ENCODE measurements at regions not wholly inside any gene's neighbourhood (a gene's known extent, or its start where the extent isn't known, plus 50 kb on each side); places are given as distances from the start of the nearest gene placed in this dataset.

DNA sequence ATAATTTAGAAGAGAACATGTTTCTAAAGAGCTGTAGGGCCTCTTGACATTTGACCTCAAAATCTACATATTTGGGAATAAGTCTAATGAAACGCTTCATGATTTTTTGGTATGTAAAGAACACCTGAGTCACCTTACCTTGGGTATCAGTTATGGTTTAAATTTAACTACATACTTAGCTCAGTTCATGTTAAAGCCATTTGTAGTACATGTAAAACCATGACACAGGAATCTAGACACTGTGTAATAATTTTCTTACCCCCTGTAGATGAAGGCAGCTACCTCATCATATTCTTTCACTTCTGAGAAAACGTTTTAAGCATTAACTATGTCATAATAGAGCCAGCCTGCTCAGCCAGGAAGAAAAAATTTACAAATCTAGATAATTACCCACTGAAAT, 105.8 kb upstream of the CPNE8 start:
- Histone ChIP-seq H4K91ac (ENCODE audit: low read depth, low read length) (no peak overlapping the region), H3K23ac (ENCODE audit: low read length) (no peak overlapping the region), H3K27ac (ENCODE audit: low read depth, low read length) (no peak overlapping the region), H3K79me2 (ENCODE audit: control insufficient read depth, insufficient read depth, low read length, poor library complexity) (no peaks in the 10 kb centered on the region), H3K14ac (ENCODE audit: low read length) (no peak overlapping the region), H3K9me3 (ENCODE audit: insufficient read depth, low read depth, low read length) (no peaks in the 10 kb centered on the region), H4K12ac (ENCODE audit: low read depth, low read length) (no peak overlapping the region), H3K18ac (ENCODE audit: low read length) (no peak overlapping the region), H2AK5ac (ENCODE audit: low read length) (no peak overlapping the region), H3K9ac (ENCODE audit: low read length) (no peak overlapping the region), H3K4me2 (ENCODE audit: low read length) (no peak overlapping the region), H2BK5ac (ENCODE audit: low read depth, low read length, poor library complexity) (no peak overlapping the region), H3K79me1 (ENCODE audit: low read length) (no peaks in the 10 kb centered on the region), H3K4me3 (ENCODE audit: low read depth, low read length) (no peak overlapping the region), H2AFZ (ENCODE audit: insufficient read depth, low read length, poor library complexity) (no peak overlapping the region), H4K8ac (ENCODE audit: low read depth, low read length) (no peak overlapping the region), H3K36me3 (ENCODE audit: control insufficient read depth in 1 of 2, insufficient read depth in 2 of 2, low read length in 2 of 2) (no peaks in the 10 kb centered on the region), H3K4me1 (ENCODE audit: control insufficient read depth in 1 of 2, insufficient read depth in 2 of 2, low read length in 2 of 2) (no peaks in the 10 kb centered on the region), H2BK120ac (ENCODE audit: insufficient read depth, low read length, poor library complexity) (no peak overlapping the region), H3K4ac (ENCODE audit: low read depth, low read length) (no peak overlapping the region), H2BK12ac (ENCODE audit: low read length) (no peak overlapping the region), H3K27me3 (ENCODE audit: insufficient read depth, low read length) (no peaks in the 10 kb centered on the region)
- WGBS (ENCODE audit: extremely low coverage, insufficient coverage, insufficient read length), result no CpG with 5 or more reads among the region's 2 CpGs
- DNase-seq, result no peak

DNA sequence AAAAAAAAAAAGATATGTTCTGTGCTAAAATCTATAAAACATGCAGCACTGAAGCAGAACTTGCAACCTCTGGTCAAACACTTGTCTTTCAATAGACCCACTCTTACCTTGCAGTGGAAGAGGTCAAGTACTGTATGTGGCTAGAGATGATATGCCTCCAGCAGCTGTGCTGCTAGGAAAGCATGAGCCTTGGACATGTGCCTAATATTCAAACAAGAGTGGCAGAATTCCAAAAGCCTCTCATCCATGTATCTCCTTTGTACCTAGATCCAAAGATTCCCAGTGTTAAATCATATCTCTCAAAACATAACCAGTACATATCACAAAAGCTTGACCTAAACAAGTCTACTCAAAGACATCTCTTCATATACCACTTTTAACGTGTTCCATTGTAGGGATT, 105.0 kb upstream of the CPNE8 start:
- H3K27me3 ChIP-seq (ENCODE audit: insufficient read depth, low read length), result no peaks in the 10 kb centered on the region
- H3K4ac ChIP-seq (ENCODE audit: low read depth, low read length), result no peak overlapping the region
- H3K36me3 ChIP-seq (ENCODE audit: control insufficient read depth in 1 of 2, insufficient read depth in 2 of 2, low read length in 2 of 2), result no peaks in the 10 kb centered on the region
- no peak overlapping the region for H3K4me2 ChIP-seq (ENCODE audit: low read length)
- H4K91ac ChIP-seq (ENCODE audit: low read depth, low read length), result no peak overlapping the region
- no peak overlapping the region for H3K27ac ChIP-seq (ENCODE audit: low read depth, low read length)
- no peak overlapping the region for H2BK12ac ChIP-seq (ENCODE audit: low read length)
- H4K8ac ChIP-seq (ENCODE audit: low read depth, low read length), result no peak overlapping the region
- DNase-seq, result no peak
- H3K79me1 ChIP-seq (ENCODE audit: low read length), result no peaks in the 10 kb centered on the region
- no peak overlapping the region for H3K23ac ChIP-seq (ENCODE audit: low read length)
- no peak overlapping the region for H2BK120ac ChIP-seq (ENCODE audit: insufficient read depth, low read length, poor library complexity)
- no CpG with 5 or more reads among the region's 1 CpG for WGBS (ENCODE audit: extremely low coverage, insufficient coverage, insufficient read length)
- no peaks in the 10 kb centered on the region for H3K4me1 ChIP-seq (ENCODE audit: control insufficient read depth in 1 of 2, insufficient read depth in 2 of 2, low read length in 2 of 2)
- H3K9ac ChIP-seq (ENCODE audit: low read length), result no peak overlapping the region
- H3K9me3 ChIP-seq (ENCODE audit: insufficient read depth, low read depth, low read length), result no peaks in the 10 kb centered on the region
- no peak overlapping the region for H3K14ac ChIP-seq (ENCODE audit: low read length)
- no peaks in the 10 kb centered on the region for H3K79me2 ChIP-seq (ENCODE audit: control insufficient read depth, insufficient read depth, low read length, poor library complexity)
- H3K4me3 ChIP-seq (ENCODE audit: low read depth, low read length), result no peak overlapping the region
- H2BK5ac ChIP-seq (ENCODE audit: low read depth, low read length, poor library complexity), result no peak overlapping the region
- no peak overlapping the region for H2AFZ ChIP-seq (ENCODE audit: insufficient read depth, low read length, poor library complexity)
- H3K18ac ChIP-seq (ENCODE audit: low read length), result no peak overlapping the region
- no peak overlapping the region for H2AK5ac ChIP-seq (ENCODE audit: low read length)
- no peak overlapping the region for H4K12ac ChIP-seq (ENCODE audit: low read depth, low read length)

DNA sequence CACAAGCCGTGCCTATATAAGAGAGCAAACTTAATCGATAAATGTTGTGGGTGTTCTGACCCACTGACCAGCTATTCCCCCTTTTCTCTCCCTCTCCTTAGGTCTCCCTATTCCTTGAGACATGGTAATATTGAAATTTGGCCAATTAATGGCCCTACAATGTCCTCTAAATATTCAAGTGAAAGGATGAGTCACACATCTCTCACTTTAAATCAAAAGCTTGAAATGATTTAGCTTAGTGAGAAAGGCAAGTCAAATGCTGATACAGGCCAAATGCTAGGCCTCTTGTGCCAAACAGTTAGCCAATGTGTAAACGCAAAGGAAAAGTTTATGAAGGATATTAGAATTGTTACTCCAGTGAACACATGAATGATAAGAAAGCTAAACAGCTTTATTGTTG, 102.2 kb upstream of the CPNE8 start:
- H3K4me1 ChIP-seq (ENCODE audit: control insufficient read depth in 1 of 2, insufficient read depth in 2 of 2, low read length in 2 of 2), result no peaks in the 10 kb centered on the region
- no peak overlapping the region for H4K12ac ChIP-seq (ENCODE audit: low read depth, low read length)
- H3K9ac ChIP-seq (ENCODE audit: low read length), result no peak overlapping the region
- H2BK5ac ChIP-seq (ENCODE audit: low read depth, low read length, poor library complexity), result no peak overlapping the region
- H4K91ac ChIP-seq (ENCODE audit: low read depth, low read length), result no peak overlapping the region
- no peaks in the 10 kb centered on the region for H3K79me2 ChIP-seq (ENCODE audit: control insufficient read depth, insufficient read depth, low read length, poor library complexity)
- DNase-seq, result no peak
- H3K4me2 ChIP-seq (ENCODE audit: low read length), result no peak overlapping the region
- no peak overlapping the region for H3K23ac ChIP-seq (ENCODE audit: low read length)
- H3K4me3 ChIP-seq (ENCODE audit: low read depth, low read length), result no peak overlapping the region
- no peak overlapping the region for H2AFZ ChIP-seq (ENCODE audit: insufficient read depth, low read length, poor library complexity)
- no peaks in the 10 kb centered on the region for H3K36me3 ChIP-seq (ENCODE audit: control insufficient read depth in 1 of 2, insufficient read depth in 2 of 2, low read length in 2 of 2)
- H2BK12ac ChIP-seq (ENCODE audit: low read length), result no peak overlapping the region
- H3K4ac ChIP-seq (ENCODE audit: low read depth, low read length), result no peak overlapping the region
- no peak overlapping the region for H2AK5ac ChIP-seq (ENCODE audit: low read length)
- no peaks in the 10 kb centered on the region for H3K79me1 ChIP-seq (ENCODE audit: low read length)
- no peak overlapping the region for H2BK120ac ChIP-seq (ENCODE audit: insufficient read depth, low read length, poor library complexity)
- no peak overlapping the region for H3K14ac ChIP-seq (ENCODE audit: low read length)
- no peak overlapping the region for H3K27ac ChIP-seq (ENCODE audit: low read depth, low read length)
- no peaks in the 10 kb centered on the region for H3K9me3 ChIP-seq (ENCODE audit: insufficient read depth, low read depth, low read length)
- H4K8ac ChIP-seq (ENCODE audit: low read depth, low read length), result no peak overlapping the region
- no peak overlapping the region for H3K18ac ChIP-seq (ENCODE audit: low read length)
- no peaks in the 10 kb centered on the region for H3K27me3 ChIP-seq (ENCODE audit: insufficient read depth, low read length)
- no CpG with 5 or more reads among the region's 3 CpGs for WGBS (ENCODE audit: extremely low coverage, insufficient coverage, insufficient read length)

DNA sequence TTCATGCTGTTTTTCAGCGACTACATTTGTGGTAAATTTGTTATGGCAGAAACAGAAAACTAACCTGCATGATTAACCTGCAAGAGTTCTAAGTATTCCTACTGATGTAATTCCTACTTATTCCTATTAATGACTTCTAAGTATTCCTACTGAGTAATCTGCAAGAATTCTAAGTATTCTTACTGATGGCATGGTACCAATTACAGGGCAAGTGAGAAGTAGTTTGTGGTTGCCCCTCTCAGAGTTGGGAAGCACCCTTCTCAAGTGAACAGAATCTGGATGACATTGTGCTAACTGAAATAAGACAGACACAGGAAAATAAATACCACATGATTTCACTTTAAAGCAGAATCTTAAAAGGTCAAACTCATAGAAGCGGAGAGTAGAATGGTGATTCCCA, 100.9 kb upstream of the CPNE8 start:
- H3K23ac ChIP-seq (ENCODE audit: low read length), result no peak overlapping the region
- no peaks in the 10 kb centered on the region for H3K36me3 ChIP-seq (ENCODE audit: control insufficient read depth in 1 of 2, insufficient read depth in 2 of 2, low read length in 2 of 2)
- H2BK12ac ChIP-seq (ENCODE audit: low read length), result no peak overlapping the region
- no peak overlapping the region for H2AFZ ChIP-seq (ENCODE audit: insufficient read depth, low read length, poor library complexity)
- no peak overlapping the region for H3K27ac ChIP-seq (ENCODE audit: low read depth, low read length)
- no peaks in the 10 kb centered on the region for H3K4me1 ChIP-seq (ENCODE audit: control insufficient read depth in 1 of 2, insufficient read depth in 2 of 2, low read length in 2 of 2)
- no peak overlapping the region for H4K91ac ChIP-seq (ENCODE audit: low read depth, low read length)
- no peaks in the 10 kb centered on the region for H3K9me3 ChIP-seq (ENCODE audit: insufficient read depth, low read depth, low read length)
- DNase-seq, result no peak
- no peak overlapping the region for H4K12ac ChIP-seq (ENCODE audit: low read depth, low read length)
- H3K4me2 ChIP-seq (ENCODE audit: low read length), result no peak overlapping the region
- H3K27me3 ChIP-seq (ENCODE audit: insufficient read depth, low read length), result no peaks in the 10 kb centered on the region
- H2AK5ac ChIP-seq (ENCODE audit: low read length), result no peak overlapping the region
- H3K9ac ChIP-seq (ENCODE audit: low read length), result no peak overlapping the region
- no peak overlapping the region for H3K18ac ChIP-seq (ENCODE audit: low read length)
- no CpG with 5 or more reads among the region's 2 CpGs for WGBS (ENCODE audit: extremely low coverage, insufficient coverage, insufficient read length)
- no peak overlapping the region for H3K4me3 ChIP-seq (ENCODE audit: low read depth, low read length)
- H2BK120ac ChIP-seq (ENCODE audit: insufficient read depth, low read length, poor library complexity), result no peak overlapping the region
- H2BK5ac ChIP-seq (ENCODE audit: low read depth, low read length, poor library complexity), result no peak overlapping the region
- no peaks in the 10 kb centered on the region for H3K79me2 ChIP-seq (ENCODE audit: control insufficient read depth, insufficient read depth, low read length, poor library complexity)
- H3K4ac ChIP-seq (ENCODE audit: low read depth, low read length), result no peak overlapping the region
- H4K8ac ChIP-seq (ENCODE audit: low read depth, low read length), result no peak overlapping the region
- no peak overlapping the region for H3K14ac ChIP-seq (ENCODE audit: low read length)
- H3K79me1 ChIP-seq (ENCODE audit: low read length), result no peaks in the 10 kb centered on the region

DNA sequence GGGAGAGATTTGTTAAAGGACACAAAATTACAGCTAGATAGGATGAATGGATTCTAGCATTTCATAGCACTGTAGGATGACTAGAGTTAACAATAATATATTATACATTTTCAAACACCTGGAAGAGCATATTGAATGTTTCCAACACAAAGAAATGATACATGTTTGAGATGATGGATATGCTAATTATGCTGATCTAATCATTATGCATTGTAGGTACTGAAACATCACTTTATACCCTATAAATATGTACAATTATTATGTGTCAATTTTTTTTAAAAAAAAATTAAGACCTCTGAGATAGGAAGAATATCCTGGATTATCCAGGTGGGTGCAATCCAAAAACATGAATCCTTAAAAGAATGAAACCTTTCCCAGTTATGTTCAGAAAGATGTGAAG, 100.3 kb upstream of the CPNE8 start:
- no peak overlapping the region for H3K9ac ChIP-seq (ENCODE audit: low read length)
- H2BK120ac ChIP-seq (ENCODE audit: insufficient read depth, low read length, poor library complexity), result no peak overlapping the region
- no peak overlapping the region for H3K4me2 ChIP-seq (ENCODE audit: low read length)
- no peak overlapping the region for H3K14ac ChIP-seq (ENCODE audit: low read length)
- no peak overlapping the region for H3K23ac ChIP-seq (ENCODE audit: low read length)
- H3K4ac ChIP-seq (ENCODE audit: low read depth, low read length), result no peak overlapping the region
- no peak overlapping the region for H2BK5ac ChIP-seq (ENCODE audit: low read depth, low read length, poor library complexity)
- no peaks in the 10 kb centered on the region for H3K27me3 ChIP-seq (ENCODE audit: insufficient read depth, low read length)
- no peaks in the 10 kb centered on the region for H3K4me1 ChIP-seq (ENCODE audit: control insufficient read depth in 1 of 2, insufficient read depth in 2 of 2, low read length in 2 of 2)
- no peak overlapping the region for H4K8ac ChIP-seq (ENCODE audit: low read depth, low read length)
- no peak for DNase-seq
- no peak overlapping the region for H3K27ac ChIP-seq (ENCODE audit: low read depth, low read length)
- no peaks in the 10 kb centered on the region for H3K79me2 ChIP-seq (ENCODE audit: control insufficient read depth, insufficient read depth, low read length, poor library complexity)
- no peaks in the 10 kb centered on the region for H3K9me3 ChIP-seq (ENCODE audit: insufficient read depth, low read depth, low read length)
- H2BK12ac ChIP-seq (ENCODE audit: low read length), result no peak overlapping the region
- no peak overlapping the region for H2AK5ac ChIP-seq (ENCODE audit: low read length)
- H3K18ac ChIP-seq (ENCODE audit: low read length), result no peak overlapping the region
- H3K4me3 ChIP-seq (ENCODE audit: low read depth, low read length), result no peak overlapping the region
- H3K79me1 ChIP-seq (ENCODE audit: low read length), result no peaks in the 10 kb centered on the region
- H2AFZ ChIP-seq (ENCODE audit: insufficient read depth, low read length, poor library complexity), result no peak overlapping the region
- H3K36me3 ChIP-seq (ENCODE audit: control insufficient read depth in 1 of 2, insufficient read depth in 2 of 2, low read length in 2 of 2), result no peaks in the 10 kb centered on the region
- H4K91ac ChIP-seq (ENCODE audit: low read depth, low read length), result no peak overlapping the region
- no peak overlapping the region for H4K12ac ChIP-seq (ENCODE audit: low read depth, low read length)
